ENCODE measurements at regions not wholly inside any gene's neighbourhood (a gene's known extent, or its start where the extent isn't known, plus 50 kb on each side); places are given as distances from the start of the nearest gene placed in this dataset.

GRCh38 chr2:157061799-157062198, 195.7 kb upstream of the GALNT5 start (continued):
- TF ChIP-seq BMI1 (IDR thresholded peaks at IDR 0.05; ENCODE audit: borderline replicate concordance), result peak; percentile 62
- TF ChIP-seq ETV6 (conservative IDR thresholded peaks at IDR 0.05 in 1 of 2, IDR thresholded peaks at IDR 0.05 in 1 of 2; ENCODE audit: borderline replicate concordance in 1 of 2, low read depth in 1 of 2), result no peak
- no peak for TF ChIP-seq NFYB (IDR thresholded peaks at IDR 0.05; ENCODE audit: insufficient read depth, low read depth, low read length)
- no peak for TF ChIP-seq HDAC6 (IDR thresholded peaks at IDR 0.05; ENCODE audit: unreplicated experiment)
- TF ChIP-seq BHLHE40 (IDR thresholded peaks at IDR 0.05; ENCODE audit: borderline replicate concordance in 1 of 2, low read depth in 2 of 2, low read length in 1 of 2), result no peak
- no peak for TF ChIP-seq RELA (IDR thresholded peaks at IDR 0.05; ENCODE audit: borderline replicate concordance, partially characterized antibody)
- no peak for TF ChIP-seq ZNF274 (IDR thresholded peaks at IDR 0.05; ENCODE audit: insufficient read depth, insufficient read length)
- TF ChIP-seq CHD4 (IDR thresholded peaks at IDR 0.05), result no peak
- no peak for TF ChIP-seq TAF1 (IDR thresholded peaks at IDR 0.05; ENCODE audit: borderline replicate concordance, low read depth, low read length)
- TF ChIP-seq CBX5 (IDR thresholded peaks at IDR 0.05; ENCODE audit: low read depth), result no peak
- TF ChIP-seq, protein P1, sequence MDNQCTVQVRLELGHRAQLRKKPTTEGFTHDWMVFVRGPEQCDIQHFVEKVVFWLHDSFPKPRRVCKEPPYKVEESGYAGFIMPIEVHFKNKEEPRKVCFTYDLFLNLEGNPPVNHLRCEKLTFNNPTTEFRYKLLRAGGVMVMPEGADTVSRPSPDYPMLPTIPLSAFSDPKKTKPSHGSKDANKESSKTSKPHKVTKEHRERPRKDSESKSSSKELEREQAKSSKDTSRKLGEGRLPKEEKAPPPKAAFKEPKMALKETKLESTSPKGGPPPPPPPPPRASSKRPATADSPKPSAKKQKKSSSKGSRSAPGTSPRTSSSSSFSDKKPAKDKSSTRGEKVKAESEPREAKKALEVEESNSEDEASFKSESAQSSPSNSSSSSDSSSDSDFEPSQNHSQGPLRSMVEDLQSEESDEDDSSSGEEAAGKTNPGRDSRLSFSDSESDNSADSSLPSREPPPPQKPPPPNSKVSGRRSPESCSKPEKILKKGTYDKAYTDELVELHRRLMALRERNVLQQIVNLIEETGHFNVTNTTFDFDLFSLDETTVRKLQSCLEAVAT (IDR thresholded peaks at IDR 0.05), result no peak
- no peak for TF ChIP-seq HCFC1 (IDR thresholded peaks at IDR 0.05; ENCODE audit: low read length)

- RAD21 ChIA-PET (ENCODE audit: unreplicated experiment), result no interaction called here
- SMC1A ChIA-PET (ENCODE audit: uncharacterized antibody, unreplicated experiment), result interaction anchor here (1.2 kb wide), 1 partner anchor 11 kb away, joined by 3 read pairs; no protein-coding TSS in a partner anchor
- no peak overlapping the region for H3K9ac ChIP-seq (ENCODE audit: control insufficient read depth, insufficient read depth, low read length)
- in situ Hi-C loops (cut with MboI), result no loop called here
- BruUV-seq (replicated peaks), result no TSS peak
- FAIRE-seq (no peak), DNase-seq (ENCODE audit: low read depth, low spot score) (no peak), ATAC-seq (no peak)
- H3K9me3 ChIP-seq (replicated peaks; ENCODE audit: control insufficient read depth, insufficient read depth, low read length), result no peaks in the 10 kb centered on the region
- H3K4me2 ChIP-seq (ENCODE audit: control insufficient read depth, insufficient read depth), result no peak overlapping the region
- peaks cover 4% of the 10 kb centered on the region; the same call in 1 of the 2 replicates for H3K4me1 ChIP-seq (ENCODE audit: control insufficient read depth, insufficient read depth, low read length)
- no peaks in the 10 kb centered on the region for H4K20me1 ChIP-seq (ENCODE audit: control insufficient read depth, insufficient read depth)
- H2AFZ ChIP-seq (ENCODE audit: control insufficient read depth, low read depth, low read length), result no peak overlapping the region
- CTCF ChIA-PET, result no interaction called here
- H3K79me2 ChIP-seq (ENCODE audit: control insufficient read depth, insufficient read depth, low read length), result no peaks in the 10 kb centered on the region
- H3K36me3 ChIP-seq (ENCODE audit: control insufficient read depth in 2 of 2, insufficient read depth in 2 of 2, low read length in 1 of 2), result no peaks in the 10 kb centered on the region
- intact Hi-C loops (cut with micrococcal nuclease; ENCODE audit: unreplicated experiment), result no loop called here
- POLR2A ChIA-PET, result interaction anchor here (0.6 kb wide), 1 partner anchor 1117 kb away, joined by 3 read pairs; no protein-coding TSS in a partner anchor
- WGBS (ENCODE audit: insufficient coverage, insufficient replicate concordance, low lambda C conversion rate, missing lambda C conversion rate), result 8% methylated on average over 2 of the region's 2 CpGs
- H3K27ac ChIP-seq (ENCODE audit: control insufficient read depth, insufficient read depth), result no peak overlapping the region
- H3K4me3 ChIP-seq, result no peak overlapping the region
- no peaks in the 10 kb centered on the region; a peak in 1 of 4 replicates for H3K27me3 ChIP-seq (replicated peaks in 1 of 2; ENCODE audit: control insufficient read depth in 2 of 2, insufficient read depth in 2 of 2, low read length in 1 of 2)
- TF ChIP-seq NFXL1 (IDR thresholded peaks at IDR 0.05; ENCODE audit: borderline replicate concordance) (no peak), BRCA1 (IDR thresholded peaks at IDR 0.05; ENCODE audit: low read depth, low read length) (no peak), CEBPB (IDR thresholded peaks at IDR 0.05; ENCODE audit: borderline replicate concordance in 1 of 2, low read depth in 2 of 2, low read length in 2 of 2) (no peak), USF1 (IDR thresholded peaks at IDR 0.05; ENCODE audit: borderline replicate concordance, extremely low read length, insufficient read depth, low read depth, low read length) (no peak), IRF3 (IDR thresholded peaks at IDR 0.05) (no peak), RAD21 (IDR thresholded peaks at IDR 0.05; ENCODE audit: insufficient read depth, low read depth, low read length) (no peak), HCFC1 (IDR thresholded peaks at IDR 0.05; ENCODE audit: low read length) (no peak), IKZF2 (IDR thresholded peaks at IDR 0.05) (no peak), YBX1 (IDR thresholded peaks at IDR 0.05) (no peak), SUZ12 (IDR thresholded peaks at IDR 0.05; ENCODE audit: unreplicated experiment) (no peak), ZNF217 (IDR thresholded peaks at IDR 0.05) (no peak), ATF7 (IDR thresholded peaks at IDR 0.05; ENCODE audit: low read depth) (no peak)
Measured at GRCh38 chr2:157067562-157067961, 189.9 kb upstream of the GALNT5 start.
